SK-N-SH (cell line): ENCODE measurements at regions not wholly inside any gene's neighbourhood (a gene's known extent, or its start where the extent isn't known, plus 50 kb on each side); places are given as distances from the start of the nearest gene placed in this dataset.
A peak's percentile ranks its signal among the peaks of the same experiment; 100 is the strongest.

Source experiments
- CTCF ChIA-PET: fragments of 300-600, 350-600 bp; formaldehyde crosslinking; extraction: SDS; loops from one replicate; lab custom pipeline; 2021; lab: Yijun Ruan, JAX
- POLR2A ChIA-PET: fragments of 350-600 bp; sonication (Branson Sonifier 250); formaldehyde crosslinking; extraction: SDS; loops from one replicate; lab custom pipeline; 2020; ENCODE audit warnings: antibody characterized with exemption, inconsistent platforms; lab: Yijun Ruan, JAX
- DNase-seq: peaks from one replicate; pipeline ENCODE4 v3.0.0; 2012
- H2AFZ ChIP-seq: fragments of 200-600 bp; sonication (generic); 2 replicates; pipeline ENCODE4 v1.8.1; 2016; ENCODE audit warnings: antibody characterized with exemption, mild to moderate bottlenecking, low read depth
- H3F3A ChIP-seq: fragments of 200-600 bp; sonication (generic); replicated peaks from 2 replicates; pipeline ENCODE3; 2016; ENCODE audit warnings: antibody characterized with exemption, mild to moderate bottlenecking; ENCODE audit not compliant: insufficient read depth
- H3K27ac ChIP-seq, 2 experiments: fragments of 200-500 bp in 1 of 2; fragments of 200-600 bp in 1 of 2; sonication (Bioruptor generic) in 1 of 2; sonication (generic), shearing (Covaris generic) in 1 of 2; 2 replicates each; pipeline versions ENCODE4 v1.5.1 to v1.6.1; 2014 to 2016; ENCODE audit warnings: low read depth in 2 of 2, inconsistent platforms in 1 of 2, low read length in 1 of 2, mild to moderate bottlenecking in 1 of 2, mixed read lengths in 1 of 2
- H3K27me3 ChIP-seq: fragments of 200-600 bp; sonication (generic), shearing (Covaris generic); 2 replicates; pipeline ENCODE4 v1.6.1; 2016; ENCODE audit warnings: mixed run types; ENCODE audit not compliant: insufficient read depth
- H3K36me3 ChIP-seq, 2 experiments: fragments of 200-500 bp in 1 of 2; fragments of 200-600 bp in 1 of 2; sonication (Bioruptor generic) in 1 of 2; sonication (generic) in 1 of 2; replicated peaks in 1 of 2; 2 replicates each; pipeline versions ENCODE3 to v1.5.1; 2014 to 2016; ENCODE audit warnings: low read length in 1 of 2, mild to moderate bottlenecking in 1 of 2; ENCODE audit not compliant: insufficient read depth in 2 of 2, control insufficient read depth in 1 of 2
- H3K4me1 ChIP-seq, 2 experiments: fragments of 200-500 bp in 1 of 2; fragments of 200-600 bp in 1 of 2; sonication (Bioruptor generic) in 1 of 2; sonication (generic), shearing (Covaris generic) in 1 of 2; 2 replicates each; pipeline versions ENCODE4 v1.5.1 to v1.6.1; 2014 to 2016; ENCODE audit warnings: low read depth in 1 of 2, low read length in 1 of 2, mixed run types in 1 of 2; ENCODE audit not compliant: insufficient read depth in 2 of 2, control insufficient read depth in 1 of 2
- H3K4me2 ChIP-seq: fragments of 200-600 bp; sonication (generic), shearing (Covaris generic); 2 replicates; pipeline ENCODE4 v1.6.1; 2017; ENCODE audit warnings: mixed run types
- H3K4me3 ChIP-seq, 2 experiments: fragments of 200-500 bp in 1 of 2; fragments of 200-600 bp in 1 of 2; sonication (Bioruptor generic) in 1 of 2; sonication (generic), shearing (Covaris generic) in 1 of 2; 2 replicates each; pipeline versions ENCODE4 v1.5.1 to v1.8.1; 2014 to 2016; ENCODE audit warnings: low read depth in 2 of 2, inconsistent platforms in 1 of 2, low read length in 1 of 2, mild to moderate bottlenecking in 1 of 2, mixed read lengths in 1 of 2, moderate library complexity in 1 of 2
- H3K79me2 ChIP-seq: fragments of 200-600 bp; sonication (generic); 2 replicates; pipeline ENCODE4 v1.8.1; 2017; ENCODE audit warnings: mild to moderate bottlenecking; ENCODE audit not compliant: insufficient read depth
- H3K9ac ChIP-seq: fragments of 200-600 bp; sonication (generic); 2 replicates; pipeline ENCODE4 v1.6.1; 2017; ENCODE audit warnings: mixed run types
- H3K9me2 ChIP-seq: fragments of 200-600 bp; sonication (generic); 2 replicates; pipeline ENCODE4 v1.6.1; 2017; ENCODE audit warnings: mixed run types
- H3K9me3 ChIP-seq: fragments of 200-600 bp; sonication (generic); 2 replicates; pipeline ENCODE4 v1.6.1; 2017; ENCODE audit warnings: mixed run types, mild to moderate bottlenecking, moderate library complexity
- H4K20me1 ChIP-seq: fragments of 200-600 bp; sonication (generic); 2 replicates; pipeline ENCODE4 v1.6.1; 2017; ENCODE audit warnings: mild to moderate bottlenecking, mixed run types; ENCODE audit not compliant: insufficient read depth
- CTCF ChIP-seq: fragments of 200-600 bp; sonication (generic); IDR thresholded peaks from 2 replicates; pipeline ENCODE4 v1.6.1; 2017; ENCODE audit warnings: antibody characterized with exemption, mild to moderate bottlenecking, moderate library complexity
- FOXM1 ChIP-seq: IDR thresholded peaks from 2 replicates; pipeline ENCODE4 v1.4.0; 2012; ENCODE audit warnings: low read depth, mild to moderate bottlenecking
- GABPA ChIP-seq: IDR thresholded peaks from 2 replicates; pipeline ENCODE4 v1.4.0; 2012; ENCODE audit warnings: low read depth, mild to moderate bottlenecking
- RAD21 ChIP-seq: IDR thresholded peaks from 2 replicates; pipeline ENCODE4 v1.6.1; 2012; ENCODE audit warnings: mild to moderate bottlenecking, low read length
- RCOR1 ChIP-seq: fragments of 150-350 bp; IDR thresholded peaks from 2 replicates; pipeline ENCODE4 v1.6.1; 2017; ENCODE audit warnings: antibody characterized with exemption, low read length
- RXRA ChIP-seq: IDR thresholded peaks from 2 replicates; pipeline ENCODE4 v1.4.0; 2012; ENCODE audit warnings: low read depth, mild to moderate bottlenecking, borderline replicate concordance
- TCF12 ChIP-seq: IDR thresholded peaks from 2 replicates; pipeline ENCODE4 v1.4.0; 2012
- YY1 ChIP-seq: IDR thresholded peaks from 2 replicates; pipeline ENCODE4 v1.4.0; 2012; ENCODE audit warnings: low read depth, mild to moderate bottlenecking
- WGBS: methylation state at CpG from one replicate; pipeline ENCODE4 v1.1.6; 2017; ENCODE audit warnings: low lambda C conversion rate; 5-methylcytosine and 5-hydroxymethylcytosine counted together
- TF ChIP-seq, protein P1 (sequence below): IDR thresholded peaks from 2 replicates; pipeline ENCODE4; 2012
- TF ChIP-seq, protein P2 (sequence below): IDR thresholded peaks from 2 replicates; pipeline ENCODE4 v1.4.0; 2012; ENCODE audit warnings: low read depth, borderline replicate concordance

DNA sequence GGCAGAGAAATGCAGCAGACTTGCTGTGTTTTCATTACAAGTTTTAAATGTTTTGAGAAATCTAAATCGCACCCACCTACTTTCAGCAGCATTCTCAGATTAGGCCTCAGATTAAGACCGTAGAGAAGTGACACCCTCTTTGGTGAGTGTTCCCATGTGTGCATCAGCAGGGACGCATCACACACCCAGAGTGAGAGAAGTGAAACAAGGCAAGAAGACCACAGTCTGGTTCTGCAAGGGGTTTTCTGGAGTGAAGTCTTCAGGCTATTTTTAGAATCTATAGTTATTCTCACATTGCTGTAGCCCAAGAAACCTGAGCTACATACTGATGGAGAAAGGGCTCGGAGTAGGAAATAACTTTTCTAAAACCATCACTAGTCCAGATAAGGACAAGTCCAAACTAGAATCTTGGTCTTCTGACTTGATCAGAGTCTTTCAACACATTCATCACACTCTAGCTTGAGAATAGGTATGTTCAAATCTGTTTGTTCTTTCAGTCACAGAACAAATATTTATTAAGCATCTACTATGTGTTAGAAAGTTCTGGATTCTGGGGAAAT is 1216.6 kb upstream of the PIK3C3 start (continued):
- TF ChIP-seq TCF12 (no peak), FOXM1 (no peak)
- TF ChIP-seq, all 33 proteins: peak for 0

- H3K27ac ChIP-seq, result no peak overlapping the region
- no peaks in the 10 kb centered on the region for H3K36me3 ChIP-seq
- TF ChIP-seq, protein P1, sequence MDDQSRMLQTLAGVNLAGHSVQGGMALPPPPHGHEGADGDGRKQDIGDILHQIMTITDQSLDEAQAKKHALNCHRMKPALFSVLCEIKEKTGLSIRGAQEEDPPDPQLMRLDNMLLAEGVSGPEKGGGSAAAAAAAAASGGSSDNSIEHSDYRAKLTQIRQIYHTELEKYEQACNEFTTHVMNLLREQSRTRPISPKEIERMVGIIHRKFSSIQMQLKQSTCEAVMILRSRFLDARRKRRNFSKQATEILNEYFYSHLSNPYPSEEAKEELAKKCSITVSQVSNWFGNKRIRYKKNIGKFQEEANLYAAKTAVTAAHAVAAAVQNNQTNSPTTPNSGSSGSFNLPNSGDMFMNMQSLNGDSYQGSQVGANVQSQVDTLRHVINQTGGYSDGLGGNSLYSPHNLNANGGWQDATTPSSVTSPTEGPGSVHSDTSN, result peak; percentile 12; the same call in 1 of the 2 replicates
- no peak for TF ChIP-seq CTCF
- no peaks in the 10 kb centered on the region for H3K4me1 ChIP-seq
- H3K27me3 ChIP-seq, result no peaks in the 10 kb centered on the region
- no peak overlapping the region for H3K4me2 ChIP-seq
- H4K20me1 ChIP-seq, result no peaks in the 10 kb centered on the region
- H3K9me3 ChIP-seq, result no peaks in the 10 kb centered on the region
- no peak for DNase-seq
- no peaks in the 10 kb centered on the region for H3K79me2 ChIP-seq
- ChIA-PET POLR2A (no interaction called here), CTCF (no interaction called here)
- no peaks in the 10 kb centered on the region for H3F3A ChIP-seq
- no peak overlapping the region for H2AFZ ChIP-seq
- H3K9me2 ChIP-seq, result no peaks in the 10 kb centered on the region
- no peak overlapping the region for H3K4me3 ChIP-seq
- H3K9ac ChIP-seq, result no peak overlapping the region
These were observed 1246.3 kb upstream of the PIK3C3 start for GRCh38 chr18:40708726-40709125.

DNA sequence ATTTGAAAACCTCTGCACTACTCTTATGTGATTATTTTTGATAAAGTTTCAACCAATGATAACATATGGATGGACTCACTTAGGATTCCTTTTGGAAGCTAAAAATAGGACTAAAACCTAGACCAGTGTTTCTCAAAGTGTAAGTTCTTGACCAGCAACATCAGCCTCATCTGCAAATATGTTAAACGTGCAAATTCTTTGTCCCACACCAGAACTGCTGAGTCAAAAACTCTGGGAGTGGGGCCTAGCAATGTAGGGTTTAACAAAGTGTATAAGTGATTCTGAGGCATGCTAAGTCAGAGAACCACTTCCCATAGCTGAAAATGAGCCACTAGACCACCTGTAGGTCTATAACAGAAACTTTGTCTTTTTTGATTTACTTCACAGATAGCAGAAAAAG is 1247.2 kb upstream of the PIK3C3 start:
- no peak overlapping the region for H3K9ac ChIP-seq
- no peak overlapping the region for H3K4me2 ChIP-seq
- no peaks in the 10 kb centered on the region for H3K27me3 ChIP-seq
- no peaks in the 10 kb centered on the region for H3K36me3 ChIP-seq
- POLR2A ChIA-PET, result no interaction called here
- H3K79me2 ChIP-seq, result no peaks in the 10 kb centered on the region
- no peak overlapping the region for H2AFZ ChIP-seq
- H4K20me1 ChIP-seq, result no peaks in the 10 kb centered on the region
- 15% methylated on average over 1 of the region's 1 CpG for WGBS
- no peak for DNase-seq
- no peak overlapping the region for H3K4me3 ChIP-seq
- H3K9me3 ChIP-seq, result no peaks in the 10 kb centered on the region
- CTCF ChIA-PET, result no interaction called here
- H3K4me1 ChIP-seq, result no peaks in the 10 kb centered on the region
- H3K27ac ChIP-seq, result no peak overlapping the region
- H3F3A ChIP-seq, result no peaks in the 10 kb centered on the region
- no peak for TF ChIP-seq RAD21
- TF ChIP-seq GABPA, result no peak
- no peak for TF ChIP-seq TCF12
- TF ChIP-seq RCOR1, result no peak
- TF ChIP-seq RXRA, result no peak
- TF ChIP-seq YY1, result no peak
- TF ChIP-seq, protein P2, sequence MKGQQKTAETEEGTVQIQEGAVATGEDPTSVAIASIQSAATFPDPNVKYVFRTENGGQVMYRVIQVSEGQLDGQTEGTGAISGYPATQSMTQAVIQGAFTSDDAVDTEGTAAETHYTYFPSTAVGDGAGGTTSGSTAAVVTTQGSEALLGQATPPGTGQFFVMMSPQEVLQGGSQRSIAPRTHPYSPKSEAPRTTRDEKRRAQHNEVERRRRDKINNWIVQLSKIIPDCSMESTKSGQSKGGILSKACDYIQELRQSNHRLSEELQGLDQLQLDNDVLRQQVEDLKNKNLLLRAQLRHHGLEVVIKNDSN, result no peak
- H3K9me2 ChIP-seq, result no peaks in the 10 kb centered on the region
